MM.1S (cell line): ENCODE measurements at regions not wholly inside any gene's neighbourhood (a gene's known extent, or its start where the extent isn't known, plus 50 kb on each side); places are given as distances from the start of the nearest gene placed in this dataset.
"Not testable (repeated sequence)": the region's sequence is repeated elsewhere in the genome, so short reads cannot be mapped to it uniquely, and the experiment has no call there.

ENCODE experiments used
- DNase-seq: peaks from one replicate; pipeline ENCODE4 v3.0.0-alpha.2; 2015
- H2AFZ ChIP-seq: fragments of 300-600 bp; sonication (generic); 2 replicates; pipeline ENCODE4 v1.6.0; 2016; ENCODE audit warnings: antibody characterized with exemption, low read length
- H3F3A ChIP-seq: fragments of 300-600 bp; sonication (generic); 2 replicates; pipeline ENCODE4 v1.6.1; 2016; ENCODE audit warnings: mild to moderate bottlenecking, antibody characterized with exemption, low read length, moderate library complexity, mixed read lengths; ENCODE audit not compliant: insufficient read depth
- H3K27ac ChIP-seq: fragments of 300-600 bp; sonication (generic); 2 replicates; pipeline ENCODE4 v1.5.1; 2016; ENCODE audit warnings: mild to moderate bottlenecking, low read length
- H3K27me3 ChIP-seq: fragments of 300-600 bp; sonication (generic); replicated peaks from 2 replicates; pipeline ENCODE4 v1.6.0; 2016; ENCODE audit warnings: low read length; ENCODE audit not compliant: insufficient read depth
- H3K36me3 ChIP-seq: fragments of 300-600 bp; sonication (generic); replicated peaks from 2 replicates; pipeline ENCODE4 v1.6.1; 2016; ENCODE audit warnings: mild to moderate bottlenecking, low read length, mixed read lengths; ENCODE audit not compliant: insufficient read depth
- H3K4me1 ChIP-seq: fragments of 300-600 bp; sonication (generic); 2 replicates; pipeline ENCODE4 v1.6.1; 2016; ENCODE audit warnings: low read length, mixed read lengths
- H3K4me2 ChIP-seq: fragments of 300-600 bp; sonication (generic); 2 replicates; pipeline ENCODE4 v1.6.0; 2016; ENCODE audit warnings: low read depth, low read length
- H3K4me3 ChIP-seq: fragments of 300-600 bp; sonication (generic); 2 replicates; pipeline ENCODE4 v1.5.1; 2016; ENCODE audit warnings: low read length, mixed read lengths
- H3K79me2 ChIP-seq: fragments of 300-600 bp; sonication (generic); 2 replicates; pipeline ENCODE4 v1.6.1; 2016; ENCODE audit warnings: mixed run types, low read length, mixed read lengths
- H3K9ac ChIP-seq: fragments of 300-600 bp; sonication (generic); 2 replicates; pipeline ENCODE4 v1.6.1; 2016; ENCODE audit warnings: low read length, mixed read lengths
- H3K9me2 ChIP-seq: fragments of 300-600 bp; sonication (generic); replicated peaks from 2 replicates; pipeline ENCODE4 v1.6.1; 2016; ENCODE audit warnings: mild to moderate bottlenecking, low read length, mixed read lengths; ENCODE audit not compliant: insufficient read depth
- H3K9me3 ChIP-seq: fragments of 300-600 bp; sonication (generic); replicated peaks from 2 replicates; pipeline ENCODE4 v1.6.1; 2016; ENCODE audit warnings: mild to moderate bottlenecking, low read length, mixed read lengths; ENCODE audit not compliant: insufficient read depth
- H4K20me1 ChIP-seq: fragments of 300-600 bp; sonication (generic); 2 replicates; pipeline ENCODE4 v1.6.1; 2016; ENCODE audit warnings: mild to moderate bottlenecking, low read length, moderate library complexity, mixed read lengths; ENCODE audit not compliant: insufficient read depth

DNA sequence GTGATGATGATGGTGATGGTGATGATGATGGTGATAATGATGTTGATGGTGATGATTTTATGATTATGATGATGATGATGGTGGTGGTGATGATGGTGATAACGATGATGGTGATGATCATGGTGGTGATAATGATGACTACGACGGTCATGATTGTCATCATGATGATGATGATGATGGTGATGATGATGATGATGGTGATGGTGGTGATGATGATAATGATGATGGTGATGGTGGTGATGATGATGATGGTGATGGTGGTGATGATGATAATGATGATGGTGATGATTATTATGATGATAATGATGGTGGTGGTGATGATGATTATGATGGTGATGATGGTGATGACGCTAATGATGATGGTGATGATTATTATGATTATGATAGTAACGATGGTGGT, 54.1 kb upstream of the SFSWAP start:
- H3K27me3 ChIP-seq, H3F3A ChIP-seq, H3K27ac ChIP-seq, H3K4me3 ChIP-seq, H2AFZ ChIP-seq, DNase-seq, H4K20me1 ChIP-seq, H3K9me3 ChIP-seq, H3K4me2 ChIP-seq, H3K9me2 ChIP-seq, H3K36me3 ChIP-seq, H3K4me1 ChIP-seq, H3K79me2 ChIP-seq, H3K9ac ChIP-seq: not testable (repeated sequence)

- H3K9me2 ChIP-seq, H3K9me3 ChIP-seq, H3K4me1 ChIP-seq, DNase-seq, H3F3A ChIP-seq, H2AFZ ChIP-seq, H4K20me1 ChIP-seq, H3K4me2 ChIP-seq, H3K4me3 ChIP-seq, H3K79me2 ChIP-seq, H3K27me3 ChIP-seq, H3K36me3 ChIP-seq, H3K27ac ChIP-seq, H3K9ac ChIP-seq: not testable (repeated sequence)
These were observed 52.3 kb upstream of the SFSWAP start for GRCh38 chr12:131658605-131659004.

DNA sequence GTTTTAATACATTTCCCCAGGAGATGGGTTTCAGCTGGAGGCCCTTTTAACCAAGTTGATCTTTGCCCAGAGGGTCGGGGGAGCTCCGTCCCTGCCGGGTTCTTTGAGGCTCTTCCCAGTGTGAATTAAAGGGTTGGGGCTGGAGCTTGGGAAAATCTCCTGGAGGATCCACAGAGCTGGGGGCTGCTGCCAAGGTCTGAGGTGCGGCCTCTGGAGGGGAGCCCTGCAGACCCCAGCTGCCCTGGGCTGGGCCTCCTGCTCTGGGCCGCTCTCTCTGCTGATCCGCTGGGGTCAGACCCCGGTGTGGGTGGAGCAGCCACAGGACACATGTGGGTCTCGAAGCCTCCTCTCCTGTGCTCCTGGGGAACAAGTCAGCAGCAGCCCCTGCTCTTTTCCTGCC, 51.4 kb upstream of the SFSWAP start:
- not testable (repeated sequence) for H3F3A ChIP-seq, H3K36me3 ChIP-seq, H3K9me3 ChIP-seq, H3K4me1 ChIP-seq, H3K4me3 ChIP-seq, H3K27me3 ChIP-seq, H3K79me2 ChIP-seq, H4K20me1 ChIP-seq, H3K9me2 ChIP-seq, H3K9ac ChIP-seq, DNase-seq, H3K4me2 ChIP-seq, H3K27ac ChIP-seq, H2AFZ ChIP-seq

GRCh38 chr12:131659976-131660375, 50.9 kb upstream of the SFSWAP start:
- H3K9ac ChIP-seq, H3K27ac ChIP-seq, H3F3A ChIP-seq, H3K9me3 ChIP-seq, DNase-seq, H4K20me1 ChIP-seq, H3K79me2 ChIP-seq, H3K27me3 ChIP-seq, H3K4me2 ChIP-seq, H3K4me1 ChIP-seq, H3K9me2 ChIP-seq, H3K36me3 ChIP-seq, H2AFZ ChIP-seq, H3K4me3 ChIP-seq: not testable (repeated sequence)

DNA sequence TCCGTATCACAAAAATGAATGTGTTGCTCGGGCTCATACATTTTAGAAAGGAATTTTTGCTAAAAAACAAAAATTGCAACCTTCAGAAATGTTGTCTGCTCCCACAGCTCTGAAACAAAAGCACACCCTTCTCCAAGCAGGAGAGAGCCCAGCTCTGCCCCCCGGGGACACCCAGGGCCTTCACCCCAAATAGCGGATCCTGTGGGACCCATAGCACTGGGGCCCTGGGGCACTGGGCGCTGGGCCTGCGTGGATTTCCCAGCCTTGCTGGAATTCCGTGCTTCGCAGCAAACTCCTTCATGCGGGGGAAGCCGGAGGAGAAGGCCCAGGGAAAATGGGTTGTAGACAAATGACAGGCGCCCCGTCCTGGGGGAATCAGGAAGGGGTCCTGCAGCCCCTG, 50.5 kb upstream of the SFSWAP start:
- H3K9ac ChIP-seq, H3K9me3 ChIP-seq, H3K4me1 ChIP-seq, H3K9me2 ChIP-seq, H3K4me3 ChIP-seq, H3K79me2 ChIP-seq, H3K27ac ChIP-seq, H3K36me3 ChIP-seq, H3K4me2 ChIP-seq, H4K20me1 ChIP-seq, H3F3A ChIP-seq, DNase-seq, H3K27me3 ChIP-seq, H2AFZ ChIP-seq: not testable (repeated sequence)
